Hepatocyte (in vitro differentiated cells): ENCODE measurements at regions not wholly inside any gene's neighbourhood (a gene's known extent, or its start where the extent isn't known, plus 50 kb on each side); places are given as distances from the start of the nearest gene placed in this dataset.

Experiments
- DNase-seq: peaks from one replicate; pipeline ENCODE4 v3.0.0-alpha.2; 2016; ENCODE audit warnings: low spot score
- H2AFZ ChIP-seq: fragments of 200-600 bp; sonication (generic); 2 replicates; pipeline ENCODE4 v1.6.0; 2016; ENCODE audit warnings: antibody characterized with exemption, mild to moderate bottlenecking
- H3K27ac ChIP-seq: fragments of 200-600 bp; sonication (generic); 2 replicates; pipeline ENCODE4 v1.5.1; 2016; ENCODE audit warnings: mild to moderate bottlenecking
- H3K27me3 ChIP-seq: fragments of 200-600 bp; sonication (generic); 2 replicates; pipeline ENCODE4 v1.6.1; 2016
- H3K36me3 ChIP-seq: fragments of 200-600 bp; sonication (generic); replicated peaks from 2 replicates; pipeline ENCODE4 v1.5.1; 2016; ENCODE audit warnings: low read depth; ENCODE audit not compliant: insufficient read depth
- H3K4me1 ChIP-seq: fragments of 200-600 bp; sonication (generic); 2 replicates; pipeline ENCODE4 v1.5.1; 2016; ENCODE audit warnings: mild to moderate bottlenecking, moderate library complexity; ENCODE audit not compliant: insufficient read depth
- H3K4me2 ChIP-seq: fragments of 200-600 bp; sonication (generic); 2 replicates; pipeline ENCODE4 v1.6.0; 2016
- H3K4me3 ChIP-seq: fragments of 200-600 bp; sonication (generic); 2 replicates; pipeline ENCODE4 v1.5.1; 2016; ENCODE audit warnings: mild to moderate bottlenecking
- H3K79me2 ChIP-seq: fragments of 200-600 bp; sonication (generic); 2 replicates; pipeline ENCODE4 v1.6.0; 2017; ENCODE audit warnings: mild to moderate bottlenecking
- H3K9me2 ChIP-seq: fragments of 200-600 bp; sonication (generic); replicated peaks from 2 replicates; pipeline ENCODE4 v1.6.0; 2017; ENCODE audit warnings: mild to moderate bottlenecking; ENCODE audit not compliant: insufficient read depth
- H3K9me3 ChIP-seq: fragments of 200-600 bp; sonication (generic); 2 replicates; pipeline ENCODE4 v1.5.1; 2016; ENCODE audit warnings: low read depth, mild to moderate bottlenecking
- H4K20me1 ChIP-seq: fragments of 200-600 bp; sonication (generic); 2 replicates; pipeline ENCODE4 v1.6.0; 2016; ENCODE audit warnings: mild to moderate bottlenecking; ENCODE audit not compliant: insufficient read depth, poor library complexity, severe bottlenecking
- EZH2 ChIP-seq: fragments of 200-600 bp; sonication (generic); IDR thresholded peaks from 2 replicates; pipeline ENCODE4 v1.6.1; 2016; ENCODE audit warnings: antibody characterized with exemption, mild to moderate bottlenecking, borderline replicate concordance
- EZH2phosphoT487 ChIP-seq: fragments of 200-600 bp; sonication (generic); IDR thresholded peaks from one replicate; pipeline ENCODE4 v1.6.1; 2018; ENCODE audit warnings: antibody characterized with exemption, mild to moderate bottlenecking, low read depth, moderate library complexity; ENCODE audit not compliant: unreplicated experiment, severe bottlenecking
- WGBS: methylation state at CpG from one replicate; pipeline ENCODE4 v1.1.6; 2016; ENCODE audit warnings: low lambda C conversion rate; ENCODE audit errors: missing lambda C conversion rate; 5-methylcytosine and 5-hydroxymethylcytosine counted together
- TF ChIP-seq, protein P1 (sequence below): fragments of 200-600 bp; sonication (generic); IDR thresholded peaks from 2 replicates; pipeline ENCODE4 v1.5.1; 2016; ENCODE audit warnings: antibody characterized with exemption, mild to moderate bottlenecking; ENCODE audit not compliant: poor library complexity

DNA sequence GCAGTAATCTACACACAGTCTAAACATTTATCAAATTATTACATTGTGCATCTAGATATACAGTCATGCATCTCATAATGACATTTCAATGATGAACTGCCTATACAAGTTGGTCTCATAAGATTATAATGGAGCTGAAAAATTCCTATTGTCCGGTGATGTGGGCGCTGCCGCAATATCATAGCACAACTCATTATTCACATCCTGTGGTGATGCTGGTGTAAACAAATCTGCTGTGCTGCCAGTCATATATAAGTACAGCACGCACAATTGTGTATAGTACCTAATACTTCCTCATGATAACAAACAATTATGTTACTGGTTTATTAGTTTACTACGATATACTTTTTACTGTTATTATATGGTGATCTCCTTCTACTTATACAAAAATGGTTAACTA is 768.8 kb upstream of the NOVA1 start:
- no peak overlapping the region for H2AFZ ChIP-seq
- no peak overlapping the region for H3K4me3 ChIP-seq
- DNase-seq = no peak
- H3K4me1 ChIP-seq = no peaks in the 10 kb centered on the region
- H3K9me2 ChIP-seq = no peaks in the 10 kb centered on the region
- H3K27me3 ChIP-seq = no peaks in the 10 kb centered on the region
- no peaks in the 10 kb centered on the region for H4K20me1 ChIP-seq
- H3K27ac ChIP-seq = no peak overlapping the region
- no peaks in the 10 kb centered on the region for H3K79me2 ChIP-seq
- no peak overlapping the region for H3K4me2 ChIP-seq
- no peaks in the 10 kb centered on the region for H3K36me3 ChIP-seq
- no peaks in the 10 kb centered on the region for H3K9me3 ChIP-seq
- TF ChIP-seq, protein P1, sequence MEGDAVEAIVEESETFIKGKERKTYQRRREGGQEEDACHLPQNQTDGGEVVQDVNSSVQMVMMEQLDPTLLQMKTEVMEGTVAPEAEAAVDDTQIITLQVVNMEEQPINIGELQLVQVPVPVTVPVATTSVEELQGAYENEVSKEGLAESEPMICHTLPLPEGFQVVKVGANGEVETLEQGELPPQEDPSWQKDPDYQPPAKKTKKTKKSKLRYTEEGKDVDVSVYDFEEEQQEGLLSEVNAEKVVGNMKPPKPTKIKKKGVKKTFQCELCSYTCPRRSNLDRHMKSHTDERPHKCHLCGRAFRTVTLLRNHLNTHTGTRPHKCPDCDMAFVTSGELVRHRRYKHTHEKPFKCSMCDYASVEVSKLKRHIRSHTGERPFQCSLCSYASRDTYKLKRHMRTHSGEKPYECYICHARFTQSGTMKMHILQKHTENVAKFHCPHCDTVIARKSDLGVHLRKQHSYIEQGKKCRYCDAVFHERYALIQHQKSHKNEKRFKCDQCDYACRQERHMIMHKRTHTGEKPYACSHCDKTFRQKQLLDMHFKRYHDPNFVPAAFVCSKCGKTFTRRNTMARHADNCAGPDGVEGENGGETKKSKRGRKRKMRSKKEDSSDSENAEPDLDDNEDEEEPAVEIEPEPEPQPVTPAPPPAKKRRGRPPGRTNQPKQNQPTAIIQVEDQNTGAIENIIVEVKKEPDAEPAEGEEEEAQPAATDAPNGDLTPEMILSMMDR = no peak
- no peak for TF ChIP-seq EZH2phosphoT487
- no peak for TF ChIP-seq EZH2
- WGBS = 87% methylated on average over 5 of the region's 5 CpGs

DNA sequence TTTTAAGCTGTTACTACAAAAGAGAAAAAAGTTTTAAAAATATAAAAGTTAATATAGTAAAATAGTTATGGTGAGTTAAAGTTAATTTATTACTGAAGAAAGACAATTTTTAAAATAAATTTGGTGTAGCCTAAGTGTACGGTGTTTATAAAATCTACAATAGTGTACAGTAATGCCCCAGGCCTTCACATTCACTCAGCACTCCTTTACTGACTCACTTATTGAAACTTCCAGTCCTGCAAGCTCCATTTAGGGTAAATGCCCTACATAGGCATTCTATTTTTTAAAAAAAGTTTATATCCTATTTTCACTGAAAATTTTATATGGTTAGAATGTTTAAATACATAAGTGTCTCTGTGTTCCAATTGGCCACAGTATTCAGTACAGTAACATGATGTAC is 769.5 kb upstream of the NOVA1 start:
- no peaks in the 10 kb centered on the region for H3K9me2 ChIP-seq
- no peak overlapping the region for H3K4me3 ChIP-seq
- no peaks in the 10 kb centered on the region for H3K36me3 ChIP-seq
- H3K27ac ChIP-seq = no peak overlapping the region
- no peaks in the 10 kb centered on the region for H3K27me3 ChIP-seq
- no peaks in the 10 kb centered on the region for H3K9me3 ChIP-seq
- no peak for DNase-seq
- H3K4me2 ChIP-seq = no peak overlapping the region
- H4K20me1 ChIP-seq = no peaks in the 10 kb centered on the region
- H2AFZ ChIP-seq = no peak overlapping the region
- WGBS = 82% methylated on average over 1 of the region's 1 CpG
- TF ChIP-seq EZH2 (no peak), EZH2phosphoT487 (no peak)
- TF ChIP-seq, protein P1 = no peak
- H3K79me2 ChIP-seq = no peaks in the 10 kb centered on the region
- H3K4me1 ChIP-seq = no peaks in the 10 kb centered on the region

DNA sequence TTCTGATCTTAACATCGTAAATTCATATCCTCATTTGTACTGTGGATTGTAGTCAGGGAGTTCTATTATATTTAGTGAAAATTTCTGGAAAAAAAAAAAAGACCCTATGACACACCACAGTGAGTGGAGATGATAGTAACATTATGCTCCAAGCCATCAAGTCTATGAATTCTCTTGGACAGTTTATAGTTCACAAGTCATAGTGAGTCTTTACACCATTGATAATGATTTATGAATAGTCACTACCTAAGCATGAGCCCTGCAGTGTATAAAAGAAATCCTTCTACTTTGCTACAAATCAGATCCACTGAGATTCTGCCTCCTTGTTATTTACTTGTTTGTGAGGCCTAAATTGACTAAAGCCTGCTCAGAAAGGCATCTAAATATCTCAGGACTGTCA is 772.2 kb upstream of the NOVA1 start:
- no peak overlapping the region for H3K4me2 ChIP-seq
- WGBS = 84% methylated on average over 1 of the region's 1 CpG
- no peak for TF ChIP-seq EZH2phosphoT487
- no peak for TF ChIP-seq EZH2
- TF ChIP-seq, protein P1 = no peak

DNA sequence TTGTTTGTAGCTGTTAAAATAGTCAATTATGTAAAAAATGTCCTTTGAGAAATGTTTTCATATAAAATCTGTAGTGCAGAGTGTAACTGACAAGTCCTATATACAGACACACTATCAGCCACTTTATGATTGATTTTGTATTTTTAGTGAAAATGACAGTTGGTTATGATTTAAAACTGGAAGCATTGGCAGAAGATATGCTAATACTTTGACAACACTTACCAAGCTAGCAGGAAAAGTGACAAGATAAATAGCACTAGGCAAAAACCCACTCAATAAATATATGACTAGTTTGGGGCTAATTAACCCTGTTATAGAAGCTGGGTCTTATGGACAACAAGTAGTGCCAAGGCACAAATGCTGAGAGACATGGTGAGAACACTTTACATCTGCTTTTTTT is 772.9 kb upstream of the NOVA1 start:
- no peak for DNase-seq
- Histone ChIP-seq H3K9me3 (no peaks in the 10 kb centered on the region), H3K27ac (no peak overlapping the region), H3K36me3 (no peaks in the 10 kb centered on the region), H3K27me3 (no peaks in the 10 kb centered on the region), H3K9me2 (no peaks in the 10 kb centered on the region), H2AFZ (no peak overlapping the region), H3K79me2 (no peaks in the 10 kb centered on the region), H3K4me2 (no peak overlapping the region), H3K4me3 (no peak overlapping the region), H3K4me1 (no peaks in the 10 kb centered on the region), H4K20me1 (no peaks in the 10 kb centered on the region)
- no peak for TF ChIP-seq EZH2

More for the DNA sequence above, 772.2 kb upstream of the NOVA1 start:
- Histone ChIP-seq H3K9me3 (no peaks in the 10 kb centered on the region), H3K9me2 (no peaks in the 10 kb centered on the region), H3K4me1 (no peaks in the 10 kb centered on the region), H3K27ac (no peak overlapping the region), H3K27me3 (no peaks in the 10 kb centered on the region), H3K4me3 (no peak overlapping the region), H2AFZ (no peak overlapping the region), H3K79me2 (no peaks in the 10 kb centered on the region), H3K36me3 (no peaks in the 10 kb centered on the region), H4K20me1 (no peaks in the 10 kb centered on the region)
- DNase-seq = no peak
